VCaP (cell line): ENCODE measurements at regions not wholly inside any gene's neighbourhood (a gene's known extent, or its start where the extent isn't known, plus 50 kb on each side); places are given as distances from the start of the nearest gene placed in this dataset.

Experiments
- H3K27ac ChIP-seq: fragments of 450-650 bp; 2 replicates; pipeline ENCODE4 v1.5.1; 2017
- CTCF ChIP-seq: fragments of 450-650 bp; conservative IDR thresholded peaks from 2 replicates; pipeline ENCODE4 v1.5.1; 2017; ENCODE audit warnings: mild to moderate bottlenecking, moderate library complexity

GRCh38 chr9:82115900-82116299 lies 127.3 kb downstream of the SPATA31D1 start:
- TF ChIP-seq CTCF, result no peak
- no peak overlapping the region for H3K27ac ChIP-seq

GRCh38 chr9:82116556-82116955 lies 128.0 kb downstream of the SPATA31D1 start:
- no peak overlapping the region for H3K27ac ChIP-seq
- TF ChIP-seq CTCF, result no peak

GRCh38 chr9:82117026-82117811 lies 128.6 kb downstream of the SPATA31D1 start:
- no peak for TF ChIP-seq CTCF
- H3K27ac ChIP-seq, result no peak overlapping the region

GRCh38 chr9:82122731-82123130 lies 134.2 kb downstream of the SPATA31D1 start:
- TF ChIP-seq CTCF, result no peak
- no peak overlapping the region for H3K27ac ChIP-seq

GRCh38 chr9:82124090-82124489 lies 135.5 kb downstream of the SPATA31D1 start:
- TF ChIP-seq CTCF, result no peak
- H3K27ac ChIP-seq, result no peak overlapping the region

GRCh38 chr9:82126256-82126655 lies 137.7 kb downstream of the SPATA31D1 start:
- TF ChIP-seq CTCF, result no peak

GRCh38 chr9:82127465-82127864 lies 138.9 kb downstream of the SPATA31D1 start:
- no peak overlapping the region for H3K27ac ChIP-seq
- TF ChIP-seq CTCF, result no peak

More at GRCh38 chr9:82126256-82126655, 137.7 kb downstream of the SPATA31D1 start:
- no peak overlapping the region for H3K27ac ChIP-seq
